ENCODE measurements at regions not wholly inside any gene's neighbourhood (a gene's known extent, or its start where the extent isn't known, plus 50 kb on each side); places are given as distances from the start of the nearest gene placed in this dataset.
A peak's percentile ranks its signal among the peaks of the same experiment; 100 is the strongest.
"Not testable (repeated sequence)": the region's sequence is repeated elsewhere in the genome, so short reads cannot be mapped to it uniquely, and the experiment has no call there.

GRCh38 chr3:125840465-125840864 is 128.5 kb upstream of the ROPN1B start:
- DNase-seq (ENCODE audit: low read depth); H3K4me3 ChIP-seq (ENCODE audit: control insufficient read depth, low read depth, low read length): not testable (repeated sequence)

- H3K4me3 ChIP-seq (ENCODE audit: control insufficient read depth, low read depth, low read length); DNase-seq (ENCODE audit: low read depth): not testable (repeated sequence)
These were observed 121.0 kb upstream of the ROPN1B start for GRCh38 chr3:125847966-125848365.

- DNase-seq (ENCODE audit: low read depth); H3K4me3 ChIP-seq (ENCODE audit: control insufficient read depth, low read depth, low read length): not testable (repeated sequence)
These were observed 114.0 kb upstream of the ROPN1B start for GRCh38 chr3:125855006-125855405.

GRCh38 chr3:125860547-125860946 is 108.4 kb upstream of the ROPN1B start:
- peak; percentile 10 for TF ChIP-seq CTCF (conservative IDR thresholded peaks at IDR 0.05; ENCODE audit: control insufficient read depth, insufficient read depth, low read depth, low read length)
- not testable (repeated sequence) for H3K4me3 ChIP-seq (ENCODE audit: control insufficient read depth, low read depth, low read length); DNase-seq (ENCODE audit: low read depth)

- H3K4me3 ChIP-seq (ENCODE audit: control insufficient read depth, low read depth, low read length); DNase-seq (ENCODE audit: low read depth): not testable (repeated sequence)
These were observed 106.1 kb upstream of the ROPN1B start for GRCh38 chr3:125862841-125863254.

- H3K4me3 ChIP-seq (ENCODE audit: control insufficient read depth, low read depth, low read length); DNase-seq (ENCODE audit: low read depth): not testable (repeated sequence)
These were observed 104.4 kb upstream of the ROPN1B start for GRCh38 chr3:125864532-125864931.

GRCh38 chr3:125886006-125886405 is 83.0 kb upstream of the ROPN1B start:
- H3K4me3 ChIP-seq (ENCODE audit: control insufficient read depth, low read depth, low read length): not testable (repeated sequence)
- peak; percentile 37 for DNase-seq (ENCODE audit: low read depth)

GRCh38 chr3:125899181-125899580 is 69.8 kb upstream of the ROPN1B start:
- DNase-seq (ENCODE audit: low read depth); H3K4me3 ChIP-seq (ENCODE audit: control insufficient read depth, low read depth, low read length): not testable (repeated sequence)

GRCh38 chr3:125901473-125901872 is 67.5 kb upstream of the ROPN1B start:
- H3K4me3 ChIP-seq (ENCODE audit: control insufficient read depth, low read depth, low read length); DNase-seq (ENCODE audit: low read depth): not testable (repeated sequence)

GRCh38 chr3:125903780-125904455 is 65.1 kb upstream of the ROPN1B start:
- DNase-seq (ENCODE audit: low read depth); H3K4me3 ChIP-seq (ENCODE audit: control insufficient read depth, low read depth, low read length): not testable (repeated sequence)

GRCh38 chr3:125907279-125907678 is 61.7 kb upstream of the ROPN1B start:
- H3K4me3 ChIP-seq (ENCODE audit: control insufficient read depth, low read depth, low read length); DNase-seq (ENCODE audit: low read depth): not testable (repeated sequence)

- DNase-seq (ENCODE audit: low read depth): not testable (repeated sequence)
These were observed 58.1 kb upstream of the ROPN1B start for GRCh38 chr3:125910851-125911250.

GRCh38 chr3:125914608-125915436 is 54.2 kb upstream of the ROPN1B start:
- DNase-seq (ENCODE audit: low read depth): peak; percentile 39
- H3K4me3 ChIP-seq (ENCODE audit: control insufficient read depth, low read depth, low read length): peak overlapping the region; percentile 48

More at GRCh38 chr3:125910851-125911250, 58.1 kb upstream of the ROPN1B start:
- H3K4me3 ChIP-seq (ENCODE audit: control insufficient read depth, low read depth, low read length): not testable (repeated sequence)

GRCh38 chr3:125915437-125915787 is 53.6 kb upstream of the ROPN1B start:
- DNase-seq (ENCODE audit: low read depth): not testable (repeated sequence)
- H3K4me3 ChIP-seq (ENCODE audit: control insufficient read depth, low read depth, low read length): peak overlapping the region; percentile 48

GRCh38 chr3:125915792-125916375 is 53.1 kb upstream of the ROPN1B start:
- peak; percentile 96 for DNase-seq (ENCODE audit: low read depth)
- peak overlapping the region; percentile 48 for H3K4me3 ChIP-seq (ENCODE audit: control insufficient read depth, low read depth, low read length)
